ENCODE measurements at regions not wholly inside any gene's neighbourhood (a gene's known extent, or its start where the extent isn't known, plus 50 kb on each side); places are given as distances from the start of the nearest gene placed in this dataset.

- intact Hi-C loops (cut with DNase I) = no loop called here
- WGBS, 4 donors = 55 to 75% (median 71%) methylated on average over 2 to 3 of the region's 3 CpGs
These were observed 345.8 kb upstream of the SPANXN1 start for GRCh38 chrX:144901521-144901920.

GRCh38 chrX:144916785-144917184 is 330.5 kb upstream of the SPANXN1 start:
- no peaks in the 10 kb centered on the region for H3K27me3 ChIP-seq
- intact Hi-C loops (cut with DNase I) = no loop called here
- H3K4me3 ChIP-seq = no peak overlapping the region
- no peaks in the 10 kb centered on the region for H3K9me3 ChIP-seq (replicated peaks in 1 of 3)
- no peak overlapping the region for H3K27ac ChIP-seq
- H3K4me1 ChIP-seq (replicated peaks in 1 of 2) = no peaks in the 10 kb centered on the region
- no peaks in the 10 kb centered on the region for H3K36me3 ChIP-seq (replicated peaks in 1 of 2)
- WGBS, 4 donors = 23 to 45% (median 38%) methylated on average over 2 of the region's 2 CpGs
- TF ChIP-seq CTCF (IDR thresholded peaks at IDR 0.05) (no peak), POLR2A (IDR thresholded peaks at IDR 0.05) (no peak)
- no peak for DNase-seq

More at GRCh38 chrX:144901521-144901920, 345.8 kb upstream of the SPANXN1 start:
- Histone ChIP-seq H3K4me1 (replicated peaks in 1 of 2) (no peaks in the 10 kb centered on the region), H3K4me3 (no peak overlapping the region), H3K9me3 (replicated peaks in 1 of 3) (no peaks in the 10 kb centered on the region), H3K27me3 (no peaks in the 10 kb centered on the region), H3K27ac (no peak overlapping the region), H3K36me3 (replicated peaks in 1 of 2) (no peaks in the 10 kb centered on the region)
- no peak for TF ChIP-seq POLR2A (IDR thresholded peaks at IDR 0.05)
- TF ChIP-seq CTCF (IDR thresholded peaks at IDR 0.05) = no peak
- DNase-seq = no peak

GRCh38 chrX:144918936-144919335 is 328.4 kb upstream of the SPANXN1 start:
- Histone ChIP-seq H3K27ac (no peak overlapping the region), H3K27me3 (no peaks in the 10 kb centered on the region), H3K36me3 (replicated peaks in 1 of 2) (no peaks in the 10 kb centered on the region), H3K9me3 (replicated peaks in 1 of 3) (no peaks in the 10 kb centered on the region), H3K4me1 (replicated peaks in 1 of 2) (no peaks in the 10 kb centered on the region), H3K4me3 (no peak overlapping the region)
- no peak for DNase-seq
- 66 to 75% (median 69%) methylated on average over 4 of the region's 4 CpGs for WGBS, 4 donors
- intact Hi-C loops (cut with DNase I) = no loop called here
- TF ChIP-seq POLR2A (IDR thresholded peaks at IDR 0.05) = no peak
- no peak for TF ChIP-seq CTCF (IDR thresholded peaks at IDR 0.05)

GRCh38 chrX:144946666-144947065 is 300.6 kb upstream of the SPANXN1 start:
- Histone ChIP-seq H3K27ac (no peak overlapping the region), H3K9me3 (replicated peaks in 1 of 3) (no peaks in the 10 kb centered on the region), H3K4me1 (replicated peaks in 1 of 2) (no peaks in the 10 kb centered on the region), H3K27me3 (no peaks in the 10 kb centered on the region), H3K4me3 (no peak overlapping the region), H3K36me3 (replicated peaks in 1 of 2) (no peaks in the 10 kb centered on the region)
- no peak for TF ChIP-seq CTCF (IDR thresholded peaks at IDR 0.05)
- no peak for TF ChIP-seq POLR2A (IDR thresholded peaks at IDR 0.05)
- DNase-seq = no peak
- 48 to 52% (median 49%) methylated on average over 3 of the region's 3 CpGs for WGBS, 4 donors
- intact Hi-C loops (cut with DNase I) = no loop called here
